Ishikawa (cell line): ENCODE measurements at regions not wholly inside any gene's neighbourhood (a gene's known extent, or its start where the extent isn't known, plus 50 kb on each side); places are given as distances from the start of the nearest gene placed in this dataset.

ENCODE experiments used
- NFIC ChIP-seq: IDR thresholded peaks from 2 replicates; pipeline ENCODE4 v1.6.1; 2012
- TCF12 ChIP-seq: IDR thresholded peaks from 2 replicates; pipeline ENCODE4 v1.6.1; 2012; ENCODE audit warnings: low read depth
- USF1 ChIP-seq: IDR thresholded peaks from 2 replicates; pipeline ENCODE4 v1.6.1; 2012
- ZBTB7A ChIP-seq: IDR thresholded peaks from 2 replicates; pipeline ENCODE4 v1.6.1; 2012; ENCODE audit warnings: low read depth

- TF ChIP-seq USF1 (no peak), TCF12 (no peak), ZBTB7A (no peak), NFIC (no peak)
These were observed 246.0 kb upstream of the ARSJ start for GRCh38 chr4:114225436-114225835.
